ENCODE measurements at regions not wholly inside any gene's neighbourhood (a gene's known extent, or its start where the extent isn't known, plus 50 kb on each side); places are given as distances from the start of the nearest gene placed in this dataset.

DNA sequence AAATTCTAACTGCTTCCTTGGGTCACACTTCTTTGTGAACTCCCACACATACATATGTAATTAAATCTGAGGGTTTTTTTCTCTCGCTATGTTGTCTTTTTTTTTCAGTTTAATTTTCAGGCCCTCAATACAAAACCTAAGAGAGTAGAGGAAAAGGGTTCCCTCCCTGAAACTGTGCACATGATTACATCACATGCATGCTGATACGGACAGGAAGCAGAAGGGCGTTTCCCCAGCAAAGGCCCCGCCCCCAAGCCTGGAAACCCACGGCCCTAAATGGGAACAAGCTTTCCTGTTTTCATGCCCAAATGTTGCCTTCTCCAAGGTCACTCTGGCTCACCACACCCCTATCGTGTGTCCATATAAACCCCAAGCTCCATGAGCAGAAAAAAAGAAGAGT, 115.4 kb downstream of the TEX36 start:
- 81% methylated on average over 6 of the region's 6 CpGs for WGBS, 2 donors
- no peaks in the 10 kb centered on the region for H3K36me3 ChIP-seq
- no peak overlapping the region for H3K27ac ChIP-seq
- H3K9me3 ChIP-seq, result no peaks in the 10 kb centered on the region
- no peaks in the 10 kb centered on the region for H3K4me1 ChIP-seq
- DNase-seq (ENCODE audit: low spot score in 2 of 2), result no peak
- H3K4me3 ChIP-seq, result no peak overlapping the region
- H3K27me3 ChIP-seq, result no peaks in the 10 kb centered on the region
- TF ChIP-seq EP300 (IDR thresholded peaks at IDR 0.05) (no peak), POLR2A (IDR thresholded peaks at IDR 0.05) (no peak)
- TF ChIP-seq, protein P1, sequence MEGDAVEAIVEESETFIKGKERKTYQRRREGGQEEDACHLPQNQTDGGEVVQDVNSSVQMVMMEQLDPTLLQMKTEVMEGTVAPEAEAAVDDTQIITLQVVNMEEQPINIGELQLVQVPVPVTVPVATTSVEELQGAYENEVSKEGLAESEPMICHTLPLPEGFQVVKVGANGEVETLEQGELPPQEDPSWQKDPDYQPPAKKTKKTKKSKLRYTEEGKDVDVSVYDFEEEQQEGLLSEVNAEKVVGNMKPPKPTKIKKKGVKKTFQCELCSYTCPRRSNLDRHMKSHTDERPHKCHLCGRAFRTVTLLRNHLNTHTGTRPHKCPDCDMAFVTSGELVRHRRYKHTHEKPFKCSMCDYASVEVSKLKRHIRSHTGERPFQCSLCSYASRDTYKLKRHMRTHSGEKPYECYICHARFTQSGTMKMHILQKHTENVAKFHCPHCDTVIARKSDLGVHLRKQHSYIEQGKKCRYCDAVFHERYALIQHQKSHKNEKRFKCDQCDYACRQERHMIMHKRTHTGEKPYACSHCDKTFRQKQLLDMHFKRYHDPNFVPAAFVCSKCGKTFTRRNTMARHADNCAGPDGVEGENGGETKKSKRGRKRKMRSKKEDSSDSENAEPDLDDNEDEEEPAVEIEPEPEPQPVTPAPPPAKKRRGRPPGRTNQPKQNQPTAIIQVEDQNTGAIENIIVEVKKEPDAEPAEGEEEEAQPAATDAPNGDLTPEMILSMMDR (IDR thresholded peaks at IDR 0.05), result no peak

DNA sequence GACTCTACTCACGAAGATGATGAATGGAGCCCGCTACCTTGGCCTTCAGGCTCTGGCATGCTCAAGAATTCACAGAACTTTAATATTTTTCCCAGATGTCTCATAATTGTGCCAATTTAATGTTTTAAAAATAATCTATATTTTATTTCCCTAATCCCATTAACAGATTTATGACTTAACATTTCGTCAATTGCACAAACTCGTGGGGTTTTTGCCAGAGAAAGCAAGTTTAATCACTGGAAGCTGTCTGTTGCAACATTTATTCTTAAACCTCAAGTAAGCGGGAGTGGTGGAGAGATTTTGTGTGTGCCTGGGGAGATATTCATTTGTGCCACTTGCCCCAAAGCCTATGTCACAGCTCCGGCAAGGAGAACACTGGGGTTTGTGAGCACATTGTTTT, 117.9 kb downstream of the TEX36 start:
- Histone ChIP-seq H3K27ac (no peak overlapping the region), H3K27me3 (no peaks in the 10 kb centered on the region), H3K9me3 (no peaks in the 10 kb centered on the region), H3K4me3 (no peak overlapping the region), H3K4me1 (no peaks in the 10 kb centered on the region), H3K36me3 (no peaks in the 10 kb centered on the region)
- no peak for TF ChIP-seq POLR2A (IDR thresholded peaks at IDR 0.05)
- TF ChIP-seq, protein P1 (IDR thresholded peaks at IDR 0.05), result no peak
- TF ChIP-seq EP300 (IDR thresholded peaks at IDR 0.05), result no peak
- DNase-seq (ENCODE audit: low spot score in 2 of 2), result no peak
- WGBS, 2 donors, result 62 to 70% methylated on average over 6 of the region's 6 CpGs

DNA sequence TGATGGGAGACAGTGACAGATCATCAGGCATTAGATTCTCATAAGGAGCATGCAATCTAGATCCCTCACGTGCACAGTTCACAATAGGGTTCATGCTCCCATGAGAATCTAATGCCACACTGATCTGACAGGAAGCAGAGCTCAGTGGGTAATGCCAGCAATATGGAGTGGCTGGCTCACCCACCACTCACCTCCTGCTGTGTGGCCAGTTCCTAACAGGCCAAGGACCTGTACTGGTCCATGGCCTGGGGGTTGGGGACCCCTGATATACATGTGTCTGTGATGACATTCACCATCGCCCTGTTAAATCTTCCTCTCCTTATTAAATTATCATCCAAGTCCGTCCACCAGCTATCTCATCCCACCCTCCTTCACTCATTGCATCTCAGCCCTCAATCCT, 118.4 kb downstream of the TEX36 start:
- Histone ChIP-seq H3K4me1 (no peaks in the 10 kb centered on the region), H3K4me3 (no peak overlapping the region), H3K9me3 (no peaks in the 10 kb centered on the region), H3K27ac (no peak overlapping the region), H3K36me3 (no peaks in the 10 kb centered on the region), H3K27me3 (no peaks in the 10 kb centered on the region)
- 68 to 88% methylated on average over 2 to 3 of the region's 3 CpGs for WGBS, 2 donors
- TF ChIP-seq, protein P1 (IDR thresholded peaks at IDR 0.05), result no peak
- no peak for TF ChIP-seq EP300 (IDR thresholded peaks at IDR 0.05)
- TF ChIP-seq POLR2A (IDR thresholded peaks at IDR 0.05), result no peak
- DNase-seq (ENCODE audit: low spot score in 2 of 2), result no peak

DNA sequence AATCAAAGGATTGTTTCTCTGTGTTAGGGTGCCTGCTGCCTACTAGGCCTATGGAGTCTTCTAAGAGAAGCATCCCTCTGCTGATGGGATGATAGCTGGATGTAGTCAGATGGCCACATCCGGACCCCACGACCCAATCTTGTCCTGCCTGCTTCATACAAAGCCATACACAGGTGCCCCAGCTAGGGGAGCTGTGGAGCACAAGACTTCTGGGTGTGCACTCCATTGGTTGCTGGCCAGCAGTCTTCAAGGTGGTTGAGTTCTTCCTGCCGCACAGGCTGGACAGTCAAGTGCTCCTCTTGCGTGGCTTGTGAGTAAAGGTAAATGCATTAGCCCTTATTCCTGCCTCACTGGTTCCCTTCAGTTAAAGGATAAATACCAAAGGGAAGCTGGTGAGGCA, 120.2 kb downstream of the TEX36 start:
- H3K4me1 ChIP-seq, result no peaks in the 10 kb centered on the region
- no peak overlapping the region for H3K27ac ChIP-seq
- H3K36me3 ChIP-seq, result no peaks in the 10 kb centered on the region
- no peaks in the 10 kb centered on the region for H3K27me3 ChIP-seq
- DNase-seq (ENCODE audit: low spot score in 2 of 2), result no peak
- WGBS, 2 donors, result 80 to 81% methylated on average over 4 of the region's 4 CpGs
- H3K9me3 ChIP-seq, result no peaks in the 10 kb centered on the region
- H3K4me3 ChIP-seq, result no peak overlapping the region
- TF ChIP-seq, protein P1 (IDR thresholded peaks at IDR 0.05), result no peak
- TF ChIP-seq POLR2A (IDR thresholded peaks at IDR 0.05) (no peak), EP300 (IDR thresholded peaks at IDR 0.05) (no peak)

DNA sequence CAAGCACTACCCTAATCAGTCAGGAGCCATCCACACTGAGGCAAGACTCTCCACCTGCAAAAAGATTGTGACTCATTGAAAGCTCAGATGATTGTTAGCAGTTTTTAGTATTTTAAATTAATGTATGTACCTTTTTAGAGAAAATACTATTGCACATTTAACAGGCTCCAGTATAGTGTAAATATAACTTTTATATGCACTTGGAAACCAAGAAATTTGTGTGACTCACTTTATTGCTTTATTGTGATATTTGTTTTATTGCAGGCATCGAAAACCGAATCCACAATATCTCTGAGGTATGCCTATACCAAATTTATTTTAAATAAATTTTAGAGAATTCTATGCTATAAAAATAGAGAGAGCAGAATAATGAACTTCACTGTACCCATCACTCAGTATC, 122.0 kb downstream of the TEX36 start:
- Histone ChIP-seq H3K27me3 (no peaks in the 10 kb centered on the region), H3K9me3 (no peaks in the 10 kb centered on the region), H3K4me3 (no peak overlapping the region), H3K36me3 (no peaks in the 10 kb centered on the region), H3K4me1 (no peaks in the 10 kb centered on the region), H3K27ac (no peak overlapping the region)
- 94 to 95% methylated on average over 2 of the region's 2 CpGs for WGBS, 2 donors
- no peak for DNase-seq (ENCODE audit: low spot score in 2 of 2)
- TF ChIP-seq, protein P1 (IDR thresholded peaks at IDR 0.05), result no peak
- TF ChIP-seq POLR2A (IDR thresholded peaks at IDR 0.05) (no peak), EP300 (IDR thresholded peaks at IDR 0.05) (no peak)
